NT2/D1 (cell line): ENCODE measurements at regions not wholly inside any gene's neighbourhood (a gene's known extent, or its start where the extent isn't known, plus 50 kb on each side); places are given as distances from the start of the nearest gene placed in this dataset.

Experiments
- YY1 ChIP-seq: IDR thresholded peaks from 2 replicates; pipeline ENCODE4 v1.6.1; 2011; ENCODE audit not compliant: insufficient read length, insufficient read depth
- ZNF274 ChIP-seq: IDR thresholded peaks from 2 replicates; pipeline ENCODE4 v1.6.1; 2011; ENCODE audit warnings: mild to moderate bottlenecking, low read depth, low read length

- TF ChIP-seq ZNF274 (no peak), YY1 (no peak)
Observed at GRCh38 chr14:29097476-29097875, 330.9 kb downstream of the FOXG1 start.
